HL-60 (cell line): ENCODE measurements at regions not wholly inside any gene's neighbourhood (a gene's known extent, or its start where the extent isn't known, plus 50 kb on each side); places are given as distances from the start of the nearest gene placed in this dataset.

Experiments used
- DNase-seq, 2 experiments: peaks; one replicate each; pipeline ENCODE4 v3.0.0-alpha.2; 2010 to 2020; ENCODE audit warnings: low read depth in 1 of 2, low spot score in 1 of 2
- H3K27ac ChIP-seq: fragments of 250-450 bp; sonication (Bioruptor Pico); replicated peaks from 2 replicates; pipeline ENCODE4 v1.5.1; 2020; ENCODE audit warnings: mild to moderate bottlenecking, moderate library complexity
- H3K27me3 ChIP-seq: fragments of 250-450 bp; sonication (Bioruptor Pico); 2 replicates; pipeline ENCODE4 v1.5.1; 2021; ENCODE audit warnings: mild to moderate bottlenecking, moderate library complexity; ENCODE audit not compliant: insufficient read depth, poor library complexity, severe bottlenecking
- H3K4me3 ChIP-seq: replicated peaks from 2 replicates; pipeline ENCODE4 v1.5.1; 2011; ENCODE audit warnings: mild to moderate bottlenecking, control low read depth, low read length; ENCODE audit not compliant: insufficient read depth
- CTCF ChIP-seq: IDR thresholded peaks from one replicate; pipeline ENCODE4 v1.5.1; 2011; ENCODE audit warnings: low read length, control low read depth, inconsistent platforms; ENCODE audit not compliant: insufficient read depth
- GABPA ChIP-seq: IDR thresholded peaks from 2 replicates; pipeline ENCODE4 v1.6.1; 2012; ENCODE audit warnings: low read depth
- POLR2AphosphoS5 ChIP-seq: IDR thresholded peaks from 2 replicates; pipeline ENCODE4 v1.6.1; 2012; ENCODE audit warnings: low read depth
- SPI1 ChIP-seq: IDR thresholded peaks from 2 replicates; pipeline ENCODE4 v1.6.1; 2012; ENCODE audit warnings: low read depth, mild to moderate bottlenecking, borderline replicate concordance
- TF ChIP-seq, protein P1 (sequence below): IDR thresholded peaks from 2 replicates; pipeline ENCODE4 v1.6.1; 2012; ENCODE audit warnings: low read depth; ENCODE audit not compliant: insufficient replicate concordance

GRCh38 chrX:38970845-38971244 lies 169.6 kb downstream of the MID1IP1 start:
- TF ChIP-seq, protein P1, sequence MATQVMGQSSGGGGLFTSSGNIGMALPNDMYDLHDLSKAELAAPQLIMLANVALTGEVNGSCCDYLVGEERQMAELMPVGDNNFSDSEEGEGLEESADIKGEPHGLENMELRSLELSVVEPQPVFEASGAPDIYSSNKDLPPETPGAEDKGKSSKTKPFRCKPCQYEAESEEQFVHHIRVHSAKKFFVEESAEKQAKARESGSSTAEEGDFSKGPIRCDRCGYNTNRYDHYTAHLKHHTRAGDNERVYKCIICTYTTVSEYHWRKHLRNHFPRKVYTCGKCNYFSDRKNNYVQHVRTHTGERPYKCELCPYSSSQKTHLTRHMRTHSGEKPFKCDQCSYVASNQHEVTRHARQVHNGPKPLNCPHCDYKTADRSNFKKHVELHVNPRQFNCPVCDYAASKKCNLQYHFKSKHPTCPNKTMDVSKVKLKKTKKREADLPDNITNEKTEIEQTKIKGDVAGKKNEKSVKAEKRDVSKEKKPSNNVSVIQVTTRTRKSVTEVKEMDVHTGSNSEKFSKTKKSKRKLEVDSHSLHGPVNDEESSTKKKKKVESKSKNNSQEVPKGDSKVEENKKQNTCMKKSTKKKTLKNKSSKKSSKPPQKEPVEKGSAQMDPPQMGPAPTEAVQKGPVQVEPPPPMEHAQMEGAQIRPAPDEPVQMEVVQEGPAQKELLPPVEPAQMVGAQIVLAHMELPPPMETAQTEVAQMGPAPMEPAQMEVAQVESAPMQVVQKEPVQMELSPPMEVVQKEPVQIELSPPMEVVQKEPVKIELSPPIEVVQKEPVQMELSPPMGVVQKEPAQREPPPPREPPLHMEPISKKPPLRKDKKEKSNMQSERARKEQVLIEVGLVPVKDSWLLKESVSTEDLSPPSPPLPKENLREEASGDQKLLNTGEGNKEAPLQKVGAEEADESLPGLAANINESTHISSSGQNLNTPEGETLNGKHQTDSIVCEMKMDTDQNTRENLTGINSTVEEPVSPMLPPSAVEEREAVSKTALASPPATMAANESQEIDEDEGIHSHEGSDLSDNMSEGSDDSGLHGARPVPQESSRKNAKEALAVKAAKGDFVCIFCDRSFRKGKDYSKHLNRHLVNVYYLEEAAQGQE, result no peak
- TF ChIP-seq SPI1 (no peak), GABPA (no peak), POLR2AphosphoS5 (no peak), CTCF (no peak)
- DNase-seq, result no peak
- no peak overlapping the region for H3K27ac ChIP-seq
- no peak overlapping the region for H3K4me3 ChIP-seq
- H3K27me3 ChIP-seq, result no peaks in the 10 kb centered on the region

- TF ChIP-seq POLR2AphosphoS5 (no peak), GABPA (no peak), CTCF (no peak), SPI1 (no peak)
- TF ChIP-seq, protein P1, result no peak
- Histone ChIP-seq H3K27me3 (no peaks in the 10 kb centered on the region), H3K4me3 (no peak overlapping the region), H3K27ac (no peak overlapping the region)
- DNase-seq, result no peak
Measured at GRCh38 chrX:38973322-38973721, 172.1 kb downstream of the MID1IP1 start.

DNA sequence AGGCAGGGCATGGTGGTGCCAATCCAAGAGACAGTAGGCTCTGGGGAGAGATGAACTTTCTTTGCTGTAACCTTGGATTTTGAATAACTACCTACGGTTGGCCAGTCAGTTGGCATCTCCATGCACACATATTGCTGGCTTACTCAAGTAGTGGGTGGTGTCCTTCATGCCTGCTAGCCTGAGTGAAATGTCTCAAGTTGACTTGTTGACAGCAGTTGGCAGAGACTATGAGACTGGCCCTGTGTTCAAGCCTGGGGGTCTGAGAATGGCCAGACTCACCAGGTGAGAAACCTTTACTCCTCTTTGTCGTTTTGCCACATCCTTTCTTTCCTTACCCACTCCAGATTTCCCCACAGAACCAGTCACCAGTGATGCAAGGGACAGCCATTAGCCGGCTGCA lies 173.3 kb downstream of the MID1IP1 start:
- DNase-seq, result no peak
- H3K27me3 ChIP-seq, result no peaks in the 10 kb centered on the region
- TF ChIP-seq CTCF (no peak), POLR2AphosphoS5 (no peak), GABPA (no peak), SPI1 (no peak)
- TF ChIP-seq, protein P1, result no peak
- no peak overlapping the region for H3K4me3 ChIP-seq
- no peak overlapping the region for H3K27ac ChIP-seq
